Activated T-cell treated with anti-CD3 and anti-CD28 coated beads, Interleukin-2, amount 50 U/mL, for 4 hours (primary cell): ENCODE measurements at regions not wholly inside any gene's neighbourhood (a gene's known extent, or its start where the extent isn't known, plus 50 kb on each side); places are given as distances from the start of the nearest gene placed in this dataset.
"Not testable (repeated sequence)": the region's sequence is repeated elsewhere in the genome, so short reads cannot be mapped to it uniquely, and the experiment has no call there.

ENCODE experiments used
- ATAC-seq, 2 donors: fragments of 200-7000 bp; cut with Tn5 transposase; one replicate each; pipeline ENCODE4 v1.10.0; 2021
- DNase-seq: peaks from one replicate; pipeline ENCODE4 v3.0.0-alpha.2; 2020
- H3K27me3 Mint-ChIP-seq: one replicate; pipeline ENCODE4 v1.8.0; 2021; ENCODE audit warnings: low read depth, mixed read lengths
- H3K36me3 Mint-ChIP-seq: one replicate; pipeline ENCODE4 v1.8.0; 2022; ENCODE audit warnings: mixed read lengths; ENCODE audit not compliant: insufficient read depth
- H3K4me1 Mint-ChIP-seq: one replicate; pipeline ENCODE4 v1.8.0; 2021; ENCODE audit warnings: low read depth, mixed read lengths
- H3K4me3 Mint-ChIP-seq: one replicate; pipeline ENCODE4 v1.8.0; 2021; ENCODE audit warnings: mild to moderate bottlenecking, moderate library complexity, mixed read lengths
- H3K9me3 Mint-ChIP-seq: one replicate; pipeline ENCODE4 v1.8.0; 2021; ENCODE audit warnings: mixed read lengths

DNA sequence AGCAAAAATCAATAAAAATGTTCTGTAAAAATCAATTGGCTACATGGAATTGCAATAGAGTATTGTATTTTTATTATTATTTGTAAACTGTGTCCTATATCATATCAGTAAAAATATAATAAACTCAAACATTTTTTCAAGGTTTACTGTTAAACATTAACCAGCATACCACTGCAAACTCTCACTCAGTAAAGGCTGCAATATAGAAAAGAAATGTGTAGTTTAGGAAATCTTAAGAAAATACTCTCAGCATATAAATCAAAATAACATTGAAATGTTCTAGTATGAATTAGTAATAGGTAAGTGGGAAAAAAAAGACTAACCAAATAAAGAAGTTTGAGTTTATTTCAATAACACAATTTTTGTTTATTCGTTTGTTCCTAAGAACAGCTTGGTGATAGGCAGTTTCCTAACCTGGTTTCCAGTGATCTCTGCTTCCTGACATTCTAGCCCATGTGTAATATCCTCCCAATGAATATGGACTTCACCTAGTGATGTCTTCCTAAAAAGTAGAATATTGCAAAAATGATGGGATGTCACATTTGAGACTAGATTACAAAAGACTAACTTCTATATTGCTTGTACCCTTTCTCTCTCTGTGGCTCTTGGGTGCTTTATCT, 870.1 kb downstream of the BRINP3 start:
- H3K4me3 Mint-ChIP-seq: no peak overlapping the region
- H3K9me3 Mint-ChIP-seq: peaks cover 7% of the 10 kb centered on the region
- ATAC-seq (no peak), DNase-seq (no peak)
- no peaks in the 10 kb centered on the region for H3K4me1 Mint-ChIP-seq
- no peaks in the 10 kb centered on the region for H3K36me3 Mint-ChIP-seq
- no peaks in the 10 kb centered on the region for H3K27me3 Mint-ChIP-seq

DNA sequence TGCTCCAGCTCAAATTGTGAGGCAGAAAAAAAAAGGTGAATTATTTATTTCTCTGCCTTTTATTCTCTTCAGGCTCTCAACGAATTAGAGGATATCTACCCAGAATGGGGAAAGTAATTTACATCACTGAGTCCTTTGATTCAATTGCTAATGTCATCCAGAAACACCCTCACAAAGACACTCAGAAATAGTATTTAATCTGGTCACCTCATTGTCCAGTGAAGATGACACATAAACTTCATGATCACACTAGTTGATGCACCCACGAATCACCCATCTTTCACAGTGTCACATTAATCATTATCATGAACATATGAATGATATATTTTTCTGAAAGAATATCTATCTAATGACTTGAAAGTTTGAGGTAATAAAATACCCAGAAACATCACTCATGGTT, 868.5 kb downstream of the BRINP3 start:
- H3K4me1 Mint-ChIP-seq: no peaks in the 10 kb centered on the region

DNA sequence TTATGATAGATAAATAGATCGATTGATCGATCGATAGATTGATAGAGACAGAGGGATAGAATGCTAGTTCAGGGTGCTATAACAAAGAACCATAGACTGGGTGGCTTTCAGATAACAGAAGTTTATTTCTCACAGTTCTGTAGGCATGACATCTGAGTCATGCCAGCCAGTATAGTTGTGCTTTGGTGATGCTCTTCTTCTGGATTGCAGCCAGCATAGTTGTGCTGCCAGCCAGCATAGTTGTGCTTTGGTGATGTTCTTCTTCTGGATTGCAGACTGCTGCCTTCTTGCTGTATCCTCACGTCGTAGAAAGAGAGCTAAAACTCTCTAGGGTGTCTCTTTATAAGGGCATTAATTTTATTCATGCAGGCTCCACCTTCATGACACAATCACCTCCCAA, 860.8 kb downstream of the BRINP3 start:
- Mint-ChIP-seq H3K4me3 (no peak overlapping the region), H3K4me1 (no peaks in the 10 kb centered on the region), H3K27me3 (no peaks in the 10 kb centered on the region), H3K36me3 (no peaks in the 10 kb centered on the region), H3K9me3 (peaks cover 5% of the 10 kb centered on the region)
- ATAC-seq (no peak), DNase-seq (no peak)

More for the DNA sequence above, 868.5 kb downstream of the BRINP3 start:
- H3K36me3 Mint-ChIP-seq: no peaks in the 10 kb centered on the region
- H3K27me3 Mint-ChIP-seq: no peaks in the 10 kb centered on the region
- H3K9me3 Mint-ChIP-seq: peaks cover 7% of the 10 kb centered on the region
- ATAC-seq (no peak), DNase-seq (no peak)
- H3K4me3 Mint-ChIP-seq: no peak overlapping the region

DNA sequence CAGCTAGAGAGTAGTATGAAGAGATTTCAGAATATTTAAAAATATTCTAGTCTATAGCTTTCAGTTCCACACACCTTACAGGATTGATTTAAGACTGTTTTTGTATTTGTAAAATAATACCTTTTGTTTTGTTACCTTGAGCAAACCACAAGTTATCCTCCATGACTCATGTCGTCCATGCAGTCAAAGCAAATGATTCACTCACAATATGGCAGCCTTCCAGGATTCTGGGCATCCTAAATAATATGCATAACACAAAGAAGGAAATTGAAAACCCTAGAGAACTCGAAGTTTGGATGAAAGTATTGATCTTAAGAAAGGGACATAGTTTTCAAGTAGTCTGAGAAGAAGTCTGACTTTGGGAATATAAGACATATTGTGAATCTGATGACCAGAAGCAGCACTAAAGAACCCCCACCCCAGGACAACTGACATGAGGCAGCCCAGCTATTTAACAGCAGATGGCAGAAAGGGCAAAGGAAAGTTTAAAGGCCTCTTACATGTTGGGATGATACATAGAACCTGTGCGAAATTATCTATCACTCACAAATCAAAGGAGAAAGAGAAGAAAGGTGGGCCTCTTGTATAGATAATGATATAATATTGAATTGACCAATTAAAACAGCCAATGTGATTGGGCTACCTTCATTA, 857.9 kb downstream of the BRINP3 start:
- no peaks in the 10 kb centered on the region for H3K27me3 Mint-ChIP-seq
- no peaks in the 10 kb centered on the region for H3K36me3 Mint-ChIP-seq
- ATAC-seq (no peak), DNase-seq (no peak)
- H3K9me3 Mint-ChIP-seq: peaks cover 12% of the 10 kb centered on the region
- no peaks in the 10 kb centered on the region for H3K4me1 Mint-ChIP-seq
- no peak overlapping the region for H3K4me3 Mint-ChIP-seq

DNA sequence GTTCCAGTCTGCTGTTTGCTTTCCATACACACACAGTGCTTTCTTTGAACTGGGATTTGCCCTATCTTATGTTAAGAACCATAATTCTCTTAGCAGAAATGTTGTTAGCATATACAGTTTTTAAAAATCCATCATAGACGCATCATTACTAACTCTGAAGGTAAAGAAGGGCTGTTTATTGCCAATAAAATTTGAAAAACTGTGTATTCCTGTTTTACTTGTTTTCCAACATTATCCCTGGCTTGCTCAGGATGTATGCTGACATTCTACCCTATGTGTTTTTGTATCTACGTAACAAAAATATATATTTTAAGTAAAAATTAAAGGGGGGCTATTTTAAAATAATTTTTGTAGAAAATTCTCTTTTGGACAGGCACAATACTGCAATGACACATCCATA, 857.2 kb downstream of the BRINP3 start:
- ATAC-seq (no peak), DNase-seq (no peak)
- H3K27me3 Mint-ChIP-seq: no peaks in the 10 kb centered on the region
- no peaks in the 10 kb centered on the region for H3K36me3 Mint-ChIP-seq
- no peak overlapping the region for H3K4me3 Mint-ChIP-seq
- H3K9me3 Mint-ChIP-seq: peaks cover 12% of the 10 kb centered on the region
- no peaks in the 10 kb centered on the region for H3K4me1 Mint-ChIP-seq

DNA sequence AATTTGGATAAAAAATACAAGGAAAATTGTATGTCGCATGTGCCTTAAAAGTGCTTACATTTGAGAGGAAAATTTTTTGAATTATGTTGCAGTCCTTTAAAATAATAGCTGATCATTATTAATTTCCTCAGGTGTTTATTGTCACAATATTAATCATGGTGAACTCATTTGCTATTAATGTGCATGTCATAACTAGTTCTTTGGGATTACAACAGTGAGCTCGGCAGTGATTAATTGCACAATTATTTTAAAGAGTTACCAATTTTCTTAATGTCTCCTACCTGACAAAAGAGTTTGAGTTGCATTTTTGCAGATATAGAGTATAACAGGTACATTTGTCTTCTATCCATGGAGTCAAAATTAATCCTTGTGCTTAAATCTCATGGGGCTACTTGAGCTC, 854.3 kb downstream of the BRINP3 start:
- Mint-ChIP-seq H3K9me3 (peaks cover 12% of the 10 kb centered on the region), H3K4me3 (no peak overlapping the region), H3K27me3 (no peaks in the 10 kb centered on the region), H3K36me3 (no peaks in the 10 kb centered on the region), H3K4me1 (no peaks in the 10 kb centered on the region)
- DNase-seq (no peak), ATAC-seq (no peak)

DNA sequence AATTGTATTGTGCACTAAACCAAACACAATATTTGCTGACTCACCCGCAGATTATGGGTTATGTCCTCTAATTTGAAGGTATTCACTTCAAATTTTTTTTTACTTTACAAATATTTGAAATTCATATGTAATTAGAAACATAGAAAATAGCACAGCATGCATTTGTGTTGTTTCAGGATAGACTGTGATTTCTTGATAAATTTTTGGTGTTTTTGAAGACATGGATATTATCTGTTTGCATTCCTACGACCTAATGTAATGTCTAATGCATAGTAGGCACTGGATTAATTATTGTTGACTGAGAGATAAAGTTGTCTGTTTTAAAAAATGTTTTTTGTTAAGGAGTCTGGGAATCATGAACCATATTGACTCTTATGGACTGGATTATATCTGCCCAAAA, 850.2 kb downstream of the BRINP3 start:
- H3K4me3 Mint-ChIP-seq: no peak overlapping the region
- DNase-seq (no peak), ATAC-seq (no peak)
- H3K27me3 Mint-ChIP-seq: no peaks in the 10 kb centered on the region
- no peaks in the 10 kb centered on the region for H3K4me1 Mint-ChIP-seq
- no peaks in the 10 kb centered on the region for H3K36me3 Mint-ChIP-seq
- peaks cover 8% of the 10 kb centered on the region for H3K9me3 Mint-ChIP-seq

DNA sequence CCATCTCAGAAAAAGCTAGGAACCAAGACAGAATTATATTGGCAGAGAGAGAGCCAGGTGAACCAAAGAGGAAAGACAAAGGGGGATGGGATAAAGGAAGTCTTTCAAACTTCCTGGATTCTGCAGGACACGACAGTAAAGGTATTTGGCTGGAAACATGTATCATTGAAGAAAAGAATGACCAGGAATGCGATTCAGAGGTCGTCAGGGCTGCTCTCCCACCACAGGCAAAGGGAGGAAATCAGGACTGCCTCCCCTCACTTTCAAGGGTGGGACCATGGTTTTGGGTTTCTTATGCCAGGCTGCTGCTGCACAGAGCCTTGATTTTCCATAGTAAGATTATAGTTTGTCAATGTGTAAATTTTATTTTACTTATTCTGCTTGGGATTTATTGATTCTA, 848.8 kb downstream of the BRINP3 start:
- Mint-ChIP-seq H3K27me3 (no peaks in the 10 kb centered on the region), H3K4me3 (no peak overlapping the region), H3K4me1 (no peaks in the 10 kb centered on the region), H3K9me3 (peaks cover 3% of the 10 kb centered on the region), H3K36me3 (no peaks in the 10 kb centered on the region)
- no peak for DNase-seq
- no peak for ATAC-seq

DNA sequence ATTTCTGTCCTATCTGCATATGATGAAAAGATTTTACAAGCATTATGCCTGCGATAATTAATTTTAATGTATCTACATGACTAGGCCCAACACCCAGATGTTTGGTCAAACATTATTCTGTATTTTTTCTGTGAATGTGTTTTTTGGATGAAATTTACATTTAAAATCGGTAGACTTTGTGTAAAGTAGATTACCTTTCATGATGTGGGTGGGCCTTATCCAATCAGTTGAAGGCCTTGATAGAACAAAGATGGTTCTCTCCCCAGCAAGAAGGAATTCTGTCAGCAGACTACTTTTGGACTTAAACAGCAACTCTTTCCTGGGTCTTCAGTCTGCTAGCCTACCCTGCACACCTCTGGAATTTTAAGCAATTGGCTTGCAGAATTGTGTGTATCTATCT, 844.0 kb downstream of the BRINP3 start:
- ATAC-seq: no peak
- peaks cover 7% of the 10 kb centered on the region for H3K9me3 Mint-ChIP-seq
- no peaks in the 10 kb centered on the region for H3K27me3 Mint-ChIP-seq
- no peak for DNase-seq
- H3K4me1 Mint-ChIP-seq: no peaks in the 10 kb centered on the region
- no peak overlapping the region for H3K4me3 Mint-ChIP-seq
- H3K36me3 Mint-ChIP-seq: no peaks in the 10 kb centered on the region

DNA sequence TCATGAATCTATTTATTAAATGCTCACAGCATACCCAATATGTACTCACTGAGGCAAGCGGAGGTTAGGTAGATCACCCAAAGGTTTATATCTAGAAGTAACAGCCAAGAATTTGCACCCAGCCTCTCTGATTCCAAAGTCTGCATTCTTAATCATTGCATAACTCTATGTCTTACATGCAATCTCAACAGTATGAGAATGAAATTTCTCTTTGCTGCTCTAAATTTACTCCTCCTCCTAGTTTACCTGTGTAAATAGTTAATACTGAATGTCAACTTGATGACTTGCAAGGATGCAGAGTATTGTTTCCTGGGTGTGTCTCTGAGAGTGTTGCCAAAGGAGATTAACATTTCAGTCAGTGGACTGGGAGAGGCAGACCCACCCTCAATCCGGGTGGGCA, 840.6 kb downstream of the BRINP3 start:
- Mint-ChIP-seq H3K4me3 (no peak overlapping the region), H3K27me3 (no peaks in the 10 kb centered on the region), H3K36me3 (no peaks in the 10 kb centered on the region), H3K9me3 (peaks cover 13% of the 10 kb centered on the region), H3K4me1 (no peaks in the 10 kb centered on the region)
- no peak for DNase-seq
- ATAC-seq: no peak

DNA sequence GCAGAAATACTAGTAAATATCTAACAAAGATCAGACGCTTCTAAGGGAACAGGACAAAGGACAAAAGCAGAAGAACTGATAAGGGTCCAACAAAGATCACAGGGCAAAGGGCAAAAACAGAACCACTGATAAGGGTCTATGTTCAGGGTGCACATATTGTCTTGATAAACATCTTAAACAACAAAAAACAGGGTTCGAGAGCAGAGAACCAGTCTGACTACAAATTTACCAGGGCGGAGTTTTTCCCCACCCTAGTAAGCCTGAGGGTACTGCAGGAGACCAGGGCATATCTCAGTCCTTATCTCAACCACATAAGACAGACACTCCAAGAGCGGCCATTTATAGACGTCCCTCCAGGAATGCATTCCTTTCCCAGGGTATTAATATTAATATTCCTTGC, 833.5 kb downstream of the BRINP3 start:
- ATAC-seq, H3K36me3 Mint-ChIP-seq, H3K27me3 Mint-ChIP-seq, H3K4me1 Mint-ChIP-seq, DNase-seq, H3K4me3 Mint-ChIP-seq: not testable (repeated sequence)
- H3K9me3 Mint-ChIP-seq: peaks cover 12% of the 10 kb centered on the region

DNA sequence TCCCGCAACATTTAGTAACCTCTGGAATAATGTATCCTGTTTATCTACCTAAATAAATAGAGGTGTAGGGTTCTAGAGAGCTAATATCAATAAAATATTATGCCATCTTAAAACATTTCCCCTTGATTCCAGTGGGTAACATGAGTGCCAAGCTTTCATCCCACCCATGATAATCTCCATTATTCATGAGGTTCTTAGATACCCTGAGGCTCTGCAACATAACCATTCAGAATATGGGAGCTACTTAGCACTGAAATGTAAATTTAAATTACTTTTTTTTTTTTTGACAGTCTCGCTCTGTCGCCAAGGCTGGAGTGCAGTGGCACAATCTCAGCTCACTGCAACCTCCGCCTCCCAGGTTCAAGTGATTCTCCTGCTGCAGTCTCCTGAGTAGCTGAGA, 832.7 kb downstream of the BRINP3 start:
- no peaks in the 10 kb centered on the region for H3K27me3 Mint-ChIP-seq
- H3K9me3 Mint-ChIP-seq: peaks cover 11% of the 10 kb centered on the region
- no peak for ATAC-seq
- H3K4me3 Mint-ChIP-seq: no peak overlapping the region
- no peaks in the 10 kb centered on the region for H3K36me3 Mint-ChIP-seq
- no peak for DNase-seq
- H3K4me1 Mint-ChIP-seq: no peaks in the 10 kb centered on the region

DNA sequence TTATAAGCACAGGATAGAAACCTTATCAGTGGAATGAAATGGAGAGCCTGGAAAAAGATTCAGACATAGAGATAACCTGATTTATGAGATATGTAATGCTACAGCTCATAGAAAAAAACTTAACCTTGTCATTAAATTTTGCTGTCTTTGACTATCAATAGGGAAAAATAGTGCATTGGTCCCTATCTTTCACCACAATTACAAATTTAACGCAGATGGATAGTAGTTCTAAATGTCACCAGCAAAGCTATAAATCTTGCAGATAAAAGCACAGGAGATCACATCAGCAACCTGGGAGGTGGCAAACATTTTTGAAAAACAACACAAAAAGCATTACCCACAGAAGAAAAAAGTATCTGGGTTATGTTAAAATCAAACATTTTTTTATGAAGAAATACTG, 831.6 kb downstream of the BRINP3 start:
- no peaks in the 10 kb centered on the region for H3K4me1 Mint-ChIP-seq
- H3K36me3 Mint-ChIP-seq: no peaks in the 10 kb centered on the region
- DNase-seq: no peak
- no peaks in the 10 kb centered on the region for H3K27me3 Mint-ChIP-seq
- no peak overlapping the region for H3K4me3 Mint-ChIP-seq
- ATAC-seq: no peak
- peaks cover 11% of the 10 kb centered on the region for H3K9me3 Mint-ChIP-seq

DNA sequence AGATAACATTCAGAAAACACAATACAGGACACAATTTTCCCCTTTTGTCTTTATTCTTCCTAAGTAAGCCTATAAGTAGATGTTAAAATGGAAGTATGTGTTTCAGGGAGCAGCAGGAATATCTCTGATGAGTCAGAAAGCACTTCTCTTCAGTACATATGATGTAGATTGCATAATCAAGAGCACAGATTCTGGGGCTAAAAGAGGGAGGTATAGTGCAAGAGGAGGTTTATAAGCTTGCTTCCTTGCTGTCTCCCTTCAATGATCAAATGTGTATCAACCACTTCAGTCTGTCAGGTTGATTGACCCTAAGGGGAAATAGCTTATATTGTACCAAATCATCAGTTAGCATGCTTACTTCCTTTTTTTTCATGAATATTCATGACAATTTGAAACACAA, 822.8 kb downstream of the BRINP3 start:
- H3K9me3 Mint-ChIP-seq: peaks cover 11% of the 10 kb centered on the region
- H3K36me3 Mint-ChIP-seq: no peaks in the 10 kb centered on the region
- H3K4me3 Mint-ChIP-seq: no peak overlapping the region
- no peaks in the 10 kb centered on the region for H3K4me1 Mint-ChIP-seq
- no peak for DNase-seq
- no peak for ATAC-seq
- H3K27me3 Mint-ChIP-seq: no peaks in the 10 kb centered on the region

DNA sequence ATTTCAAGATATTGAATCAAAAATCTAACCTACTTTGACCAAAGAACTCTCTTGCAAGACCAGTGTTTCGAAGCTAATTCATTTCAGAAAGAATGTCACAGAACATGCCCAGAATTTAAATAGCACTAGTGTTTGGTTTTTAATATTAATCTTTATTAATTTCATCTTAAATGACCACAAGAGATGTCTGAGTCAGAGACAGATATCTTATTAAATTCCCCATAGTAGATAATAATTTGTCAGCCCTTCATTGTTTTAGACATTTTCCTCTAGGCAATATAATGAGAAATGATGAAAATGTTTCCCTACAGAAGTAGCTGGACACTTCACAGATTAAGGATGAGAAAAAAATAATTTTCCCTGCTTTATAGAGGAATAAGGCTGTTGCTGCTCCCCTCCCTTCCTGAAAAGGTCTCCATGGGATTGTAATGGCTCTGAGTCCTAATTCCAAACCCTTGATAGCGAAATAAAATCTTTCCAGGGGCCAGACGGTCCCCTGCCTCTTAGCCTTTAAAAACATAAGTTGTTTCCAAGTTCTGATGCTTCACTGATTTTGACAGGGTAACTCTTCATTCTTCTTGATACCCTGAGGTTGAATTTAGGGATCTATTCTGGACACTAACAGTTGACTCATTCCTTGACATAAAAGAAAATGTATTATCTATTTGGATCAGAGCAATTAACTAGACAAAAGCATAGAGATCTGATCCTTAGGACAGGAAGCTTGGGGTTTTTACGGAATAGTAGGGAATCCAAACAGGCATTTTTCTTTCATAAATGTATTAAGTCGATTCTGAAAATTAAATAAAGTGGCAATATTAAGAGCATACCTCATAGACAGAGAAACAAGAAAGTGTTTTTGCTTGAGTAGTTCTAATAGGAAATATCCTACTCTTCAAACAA, 820.8 kb downstream of the BRINP3 start:
- H3K9me3 Mint-ChIP-seq: peaks cover 11% of the 10 kb centered on the region
- H3K36me3 Mint-ChIP-seq: no peaks in the 10 kb centered on the region
- H3K4me3 Mint-ChIP-seq: no peak overlapping the region
- no peaks in the 10 kb centered on the region for H3K27me3 Mint-ChIP-seq
- DNase-seq (no peak), ATAC-seq (no peak)
- H3K4me1 Mint-ChIP-seq: no peaks in the 10 kb centered on the region
